GM19043 (cell line): ENCODE measurements at regions not wholly inside any gene's neighbourhood (a gene's known extent, or its start where the extent isn't known, plus 50 kb on each side); places are given as distances from the start of the nearest gene placed in this dataset.
A peak's percentile ranks its signal among the peaks of the same experiment; 100 is the strongest.

Source experiments
- ATAC-seq: cut with Tn5 transposase; IDR thresholded peaks from one replicate; pipeline ENCODE4 v1.9.1; 2021; ENCODE audit warnings: low read depth; ENCODE audit not compliant: unreplicated experiment

DNA sequence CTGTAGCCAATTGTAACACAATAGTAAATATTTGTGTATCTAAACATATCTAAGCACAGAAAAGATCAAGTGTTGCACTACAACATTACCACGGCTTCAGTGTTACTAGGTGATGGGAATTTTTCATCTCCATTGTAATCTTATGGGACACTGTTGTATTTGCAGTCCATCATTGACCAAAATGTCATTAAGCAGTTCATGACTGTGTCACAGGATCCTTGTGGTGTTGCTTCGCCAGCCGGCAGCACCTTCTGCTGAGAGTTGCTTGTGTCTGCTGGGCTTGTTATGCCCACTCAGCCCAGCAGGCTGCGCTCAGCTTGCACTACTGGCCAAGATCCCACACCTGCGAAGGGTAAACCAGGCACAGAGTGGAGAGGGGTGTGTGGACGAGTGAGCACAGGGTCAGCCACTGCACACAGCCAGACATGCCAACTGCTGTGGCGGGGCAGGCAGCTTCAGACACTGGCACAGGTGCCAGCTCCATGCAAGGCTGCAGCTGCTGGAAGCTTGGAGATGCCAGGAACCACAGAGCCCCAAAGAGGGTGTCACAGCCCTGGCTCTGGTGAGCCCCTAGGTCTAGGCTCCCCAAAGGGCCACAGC, 273.7 kb downstream of the CETN3 start:
- ATAC-seq = no peak

DNA sequence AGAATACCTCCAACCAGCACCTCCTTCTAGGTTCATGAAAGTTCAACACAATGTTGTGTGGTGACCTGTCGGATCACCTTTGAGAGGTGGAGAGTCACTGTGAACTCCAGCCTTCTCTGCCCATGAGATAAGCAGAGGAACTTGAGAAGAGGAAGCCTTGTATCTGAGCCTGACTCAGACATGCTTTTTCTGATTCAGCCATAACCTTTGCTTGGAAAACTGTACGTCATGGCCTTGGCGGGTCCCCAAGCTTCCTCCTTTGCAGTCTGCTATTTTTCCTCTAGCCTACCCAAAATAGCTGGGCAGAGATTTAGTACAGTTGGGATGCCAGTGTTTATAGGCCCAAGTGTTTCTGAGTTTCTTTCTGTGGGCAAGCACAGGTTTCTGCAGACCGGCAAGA, 274.7 kb downstream of the CETN3 start:
- ATAC-seq = no peak

DNA sequence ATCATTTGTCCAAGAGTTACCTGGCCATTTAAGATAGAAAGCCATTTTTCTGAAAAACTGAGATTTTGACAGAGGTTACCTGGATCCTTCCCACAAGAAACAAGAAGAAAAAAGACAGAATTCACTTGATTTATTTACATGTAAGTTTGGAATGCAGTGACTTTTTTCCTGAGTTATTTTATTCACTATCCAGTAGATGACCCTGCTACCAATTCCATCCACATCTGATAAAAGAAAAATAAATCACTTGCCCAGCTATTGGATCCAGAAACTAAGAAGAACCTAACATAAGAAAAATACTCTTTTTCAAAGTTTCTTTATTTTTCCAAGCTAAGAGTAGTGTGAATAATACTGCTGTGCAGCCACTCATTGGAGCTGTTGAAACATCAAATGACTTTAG, 275.2 kb downstream of the CETN3 start:
- ATAC-seq = no peak

DNA sequence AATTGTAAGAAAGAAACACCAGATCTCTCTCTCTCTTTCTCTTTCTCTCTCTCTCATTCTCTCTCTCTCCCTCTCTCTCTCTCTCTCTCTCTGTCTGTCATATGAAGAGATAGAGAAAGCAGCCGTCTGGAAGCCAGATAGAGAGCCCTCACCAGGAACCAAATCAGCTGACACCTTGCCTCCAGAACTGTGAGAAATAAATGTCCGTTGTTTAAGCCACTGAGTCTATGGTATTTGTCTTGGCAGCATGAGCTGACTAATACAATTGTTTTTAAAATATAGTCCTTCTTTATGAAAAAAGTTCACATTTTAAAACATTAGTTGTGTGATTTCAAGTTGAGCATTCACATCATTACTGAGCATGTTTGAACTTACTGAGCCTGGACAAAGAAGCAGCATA, 275.6 kb downstream of the CETN3 start:
- ATAC-seq = no peak

DNA sequence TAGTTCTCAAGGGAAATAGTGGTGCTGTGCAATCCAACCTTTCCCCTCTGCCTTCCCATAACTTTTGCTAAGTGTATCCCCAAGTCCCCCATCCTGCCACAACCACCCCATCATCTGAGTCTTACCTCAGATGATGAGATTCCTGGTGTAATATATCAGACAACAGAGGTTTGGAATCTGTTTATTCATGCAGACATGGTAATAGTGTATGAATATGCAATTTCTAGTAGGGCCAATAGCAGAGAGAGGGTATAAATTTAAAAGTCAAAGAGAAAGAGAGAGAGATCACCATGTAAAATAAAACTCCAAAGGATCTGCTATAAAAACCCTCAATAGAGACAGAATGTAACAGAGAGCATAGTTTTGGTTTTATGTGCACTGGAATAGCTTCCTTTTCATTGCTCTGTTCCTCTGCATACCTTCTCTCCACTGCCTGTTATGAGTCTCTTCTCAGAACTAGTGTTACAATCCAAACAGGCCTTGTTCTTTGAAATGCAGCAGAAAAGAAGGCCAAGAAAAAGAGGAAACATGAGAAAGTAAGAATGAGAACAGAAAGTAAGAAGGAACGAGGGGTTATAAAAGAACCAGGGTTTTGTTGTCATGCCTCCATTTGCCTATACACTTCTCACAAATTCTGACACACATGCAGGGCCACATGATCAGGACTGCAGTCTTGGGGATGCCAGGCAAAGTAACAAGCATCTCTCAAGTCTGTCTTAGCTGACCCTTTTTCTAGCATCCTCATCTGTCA, 278.0 kb downstream of the CETN3 start:
- peak; percentile 70 for ATAC-seq

DNA sequence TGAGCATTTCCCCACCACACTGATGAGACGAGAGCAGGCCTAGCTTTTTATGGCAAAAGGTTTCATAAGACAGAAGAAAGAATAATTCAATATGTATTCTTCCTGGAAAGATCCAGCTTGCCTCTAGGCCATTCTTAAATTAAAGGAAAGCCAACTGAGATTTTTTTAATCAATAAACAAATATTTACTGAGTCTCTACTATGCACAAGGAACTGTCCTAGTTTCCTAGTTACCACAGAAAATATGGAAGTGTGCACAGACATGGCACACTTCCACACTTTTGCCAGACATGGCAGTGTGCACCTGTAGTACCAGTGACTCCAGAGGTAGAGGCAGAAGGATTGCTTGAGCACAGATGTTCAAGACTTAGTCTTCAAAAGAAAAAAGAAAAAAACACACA, 281.0 kb downstream of the CETN3 start:
- no peak for ATAC-seq

DNA sequence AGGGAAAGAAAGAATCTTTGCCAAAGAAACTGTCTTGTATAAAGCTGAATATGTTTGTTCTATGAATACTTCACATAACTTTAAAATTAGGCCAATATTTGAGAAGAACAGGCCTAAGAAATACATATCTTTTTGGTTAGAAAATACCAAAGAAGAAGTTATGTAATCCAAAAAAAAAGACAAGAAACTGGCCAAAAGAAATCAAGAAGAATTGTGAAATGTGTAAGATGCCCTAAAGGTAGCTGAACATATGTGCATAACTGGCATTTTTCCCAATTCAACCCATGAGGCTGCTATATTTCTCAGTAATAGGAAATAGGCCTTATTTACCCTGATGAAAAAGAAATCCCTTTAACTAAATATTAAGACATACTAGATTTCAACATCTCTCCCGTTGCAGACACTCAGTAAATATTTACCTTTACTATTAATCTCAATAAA, 290.0 kb downstream of the CETN3 start:
- no peak for ATAC-seq

DNA sequence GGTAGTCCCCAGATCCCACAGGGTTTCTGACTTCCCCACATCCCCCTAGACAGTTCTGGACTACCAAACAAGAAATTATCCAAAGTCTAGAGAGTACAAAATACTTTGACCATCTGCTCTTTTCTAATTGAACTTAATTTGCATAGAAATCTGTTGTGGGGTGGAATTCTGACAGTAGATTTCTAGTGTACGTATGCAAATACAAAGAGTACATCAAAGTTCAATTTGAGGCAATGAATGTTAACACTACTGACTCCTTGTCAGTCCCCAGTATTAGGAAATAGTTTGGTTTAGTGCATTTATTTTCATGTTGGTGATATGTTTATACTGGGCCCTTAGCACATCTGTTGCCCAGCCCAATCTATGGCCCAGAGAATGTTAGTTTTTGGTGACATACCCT, 292.6 kb downstream of the CETN3 start:
- no peak for ATAC-seq

DNA sequence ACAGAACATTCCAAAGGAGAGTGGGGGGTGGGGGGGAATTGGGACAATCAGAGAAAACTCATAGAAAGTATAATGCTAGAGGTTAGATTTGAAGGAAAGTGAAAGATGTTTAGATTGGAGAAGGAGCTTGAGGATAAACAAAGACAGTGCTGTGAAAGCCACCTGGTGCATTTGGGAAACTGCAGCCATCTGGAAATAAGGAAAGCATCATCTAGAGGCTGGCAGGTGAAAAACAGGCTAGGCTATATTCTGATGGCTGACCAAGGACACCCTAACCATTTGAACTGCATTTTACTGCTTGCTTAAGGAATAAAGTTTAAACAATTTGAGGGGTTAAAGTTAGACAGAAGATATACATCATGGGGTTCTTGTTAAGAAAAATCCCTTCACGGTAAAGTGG, 296.4 kb downstream of the CETN3 start:
- ATAC-seq = no peak

DNA sequence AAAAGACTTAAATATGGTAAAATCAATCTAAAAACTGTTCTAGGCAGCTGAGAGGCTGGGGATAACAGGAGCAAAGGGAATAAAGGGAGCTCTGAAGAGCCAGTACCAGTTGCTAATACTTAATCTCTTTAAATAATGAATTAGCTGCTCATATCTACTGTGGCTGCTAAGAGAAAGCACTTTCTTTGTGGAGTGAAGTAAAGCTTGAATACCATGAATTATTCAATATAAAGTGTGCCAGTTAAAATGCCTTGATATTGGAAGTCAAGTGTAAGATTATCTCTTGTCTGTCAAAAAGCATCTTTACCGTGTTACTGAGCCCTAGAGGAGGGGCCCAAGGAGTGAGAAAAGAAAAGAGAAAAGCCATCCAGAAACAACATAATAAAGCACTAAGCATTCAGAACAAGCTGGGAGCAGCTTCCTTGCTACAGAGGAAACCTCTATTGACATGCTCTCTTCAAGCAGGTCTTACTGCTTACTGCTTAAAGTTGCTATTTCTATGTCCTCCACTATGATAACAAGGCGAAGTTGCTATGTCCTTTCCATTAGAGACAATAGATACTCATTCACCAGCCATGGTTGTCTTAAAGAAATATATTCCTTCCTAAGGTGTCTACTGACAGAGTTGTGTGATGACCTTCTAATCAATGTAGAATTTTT, 297.4 kb downstream of the CETN3 start:
- ATAC-seq = no peak

DNA sequence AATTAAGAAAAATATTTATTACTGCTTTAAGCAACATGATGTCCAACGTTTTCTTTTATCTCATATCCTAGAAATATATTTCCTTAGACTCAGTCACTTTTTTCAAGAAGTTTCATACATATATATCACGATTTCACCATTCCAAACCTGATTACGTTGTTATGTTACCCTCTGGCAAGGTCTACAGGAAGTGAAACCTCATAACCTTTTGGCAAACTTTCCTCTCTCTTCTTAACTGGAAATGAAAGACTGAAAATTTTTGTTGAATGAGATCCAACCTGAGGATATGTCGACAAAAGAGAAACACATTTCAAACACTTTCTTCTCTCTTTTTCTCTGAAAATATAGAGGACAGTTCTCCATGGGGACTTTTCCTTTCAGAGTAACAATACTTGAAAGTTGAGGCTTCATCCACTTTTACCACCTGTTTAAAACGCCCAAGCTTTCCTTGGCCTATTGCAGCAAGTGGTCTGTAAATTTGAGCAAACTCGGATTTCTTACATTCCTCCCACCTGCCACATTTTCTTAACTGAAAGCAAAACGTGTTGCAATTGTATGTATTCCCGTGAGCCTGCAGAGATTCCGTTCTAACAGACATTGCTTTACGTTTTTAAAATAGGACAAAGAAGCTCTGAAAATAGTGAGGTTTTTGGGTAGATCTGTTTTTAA, 298.1 kb downstream of the CETN3 start:
- no peak for ATAC-seq

DNA sequence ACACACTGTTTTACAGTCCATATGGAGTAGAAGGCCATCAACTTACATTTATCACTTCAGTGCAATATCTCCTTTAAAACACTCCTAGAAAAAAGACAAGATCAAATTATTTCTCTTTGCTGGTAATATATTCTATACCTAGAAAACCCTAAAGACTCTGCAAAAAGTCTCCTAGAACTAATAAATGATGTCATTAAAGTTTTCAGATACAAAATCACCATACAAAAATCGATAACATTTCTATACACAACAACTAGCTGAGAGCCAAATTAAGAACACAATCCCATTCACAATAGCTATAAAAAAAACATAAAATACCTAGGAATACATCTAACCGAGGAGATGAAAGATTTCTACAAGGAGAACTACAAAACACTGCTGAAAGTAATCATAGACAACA, 300.3 kb downstream of the CETN3 start:
- ATAC-seq = no peak

DNA sequence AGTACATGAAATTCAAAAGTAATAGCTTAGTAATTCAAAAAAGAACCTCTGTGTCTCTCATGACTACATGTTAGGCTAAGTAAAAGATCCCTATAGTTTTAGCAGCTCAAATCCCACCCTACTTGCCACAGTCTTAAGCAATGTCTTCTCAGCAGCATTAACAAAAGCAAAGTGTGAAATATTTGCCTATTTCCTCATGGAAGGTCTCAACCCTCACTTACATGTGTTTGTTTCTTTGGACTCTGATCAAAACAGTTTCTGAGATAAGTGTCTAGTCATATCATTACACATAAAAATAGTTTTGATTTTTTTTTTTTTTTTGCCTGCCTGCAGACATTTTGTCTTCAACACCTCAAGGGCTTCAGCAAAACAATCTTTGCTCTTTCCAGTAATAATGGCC, 310.5 kb downstream of the CETN3 start:
- no peak for ATAC-seq

DNA sequence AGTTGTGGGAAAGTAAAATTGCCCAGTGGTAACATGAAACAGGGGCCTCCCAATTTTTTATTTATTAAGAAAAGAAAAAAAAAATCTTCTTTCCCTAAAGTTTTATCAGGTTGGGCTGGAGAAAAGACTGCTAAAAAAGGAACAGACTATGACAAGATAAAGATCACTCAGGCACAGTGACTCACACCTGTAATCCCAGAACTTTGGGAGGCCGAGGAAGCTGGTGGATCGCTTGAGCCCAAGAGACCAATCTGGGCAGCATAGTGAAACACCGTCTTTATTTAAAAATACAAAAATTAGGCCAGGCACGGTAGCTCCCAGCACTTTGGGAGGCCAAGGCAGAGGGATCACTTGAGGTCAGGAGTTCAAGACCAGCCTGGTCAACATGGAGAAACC, 312.5 kb downstream of the CETN3 start:
- no peak for ATAC-seq

DNA sequence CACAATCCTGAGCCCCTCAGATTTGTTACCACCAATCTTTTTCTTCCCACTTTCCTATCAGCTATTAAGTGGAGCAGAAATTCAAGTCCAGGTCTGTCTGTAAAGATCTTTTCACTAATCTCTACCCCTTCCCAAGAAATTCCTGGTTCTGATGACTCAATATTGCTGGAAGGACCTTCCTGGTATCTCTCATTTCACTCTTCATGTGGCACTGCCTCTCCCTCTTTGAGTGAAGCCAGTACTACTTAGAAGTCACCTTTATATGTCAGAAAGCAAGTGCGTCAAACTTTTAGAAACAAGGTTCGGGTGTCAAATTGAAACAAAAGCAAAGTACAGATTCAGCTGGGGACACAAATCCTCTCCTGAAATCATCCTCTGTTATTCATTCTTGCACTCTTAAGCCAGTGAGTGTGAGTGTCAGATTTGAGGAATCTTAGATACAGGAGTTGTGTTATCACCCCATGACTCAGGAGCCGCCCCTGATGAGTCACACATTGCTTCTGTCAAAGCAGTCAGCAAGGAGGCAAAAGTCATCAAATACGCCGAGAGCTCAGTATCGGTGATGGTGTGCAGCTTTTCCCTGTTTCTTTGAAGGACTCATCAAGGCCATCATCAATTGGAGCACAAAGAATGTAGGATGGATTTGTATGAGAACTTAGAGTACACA, 313.0 kb downstream of the CETN3 start:
- ATAC-seq = no peak

DNA sequence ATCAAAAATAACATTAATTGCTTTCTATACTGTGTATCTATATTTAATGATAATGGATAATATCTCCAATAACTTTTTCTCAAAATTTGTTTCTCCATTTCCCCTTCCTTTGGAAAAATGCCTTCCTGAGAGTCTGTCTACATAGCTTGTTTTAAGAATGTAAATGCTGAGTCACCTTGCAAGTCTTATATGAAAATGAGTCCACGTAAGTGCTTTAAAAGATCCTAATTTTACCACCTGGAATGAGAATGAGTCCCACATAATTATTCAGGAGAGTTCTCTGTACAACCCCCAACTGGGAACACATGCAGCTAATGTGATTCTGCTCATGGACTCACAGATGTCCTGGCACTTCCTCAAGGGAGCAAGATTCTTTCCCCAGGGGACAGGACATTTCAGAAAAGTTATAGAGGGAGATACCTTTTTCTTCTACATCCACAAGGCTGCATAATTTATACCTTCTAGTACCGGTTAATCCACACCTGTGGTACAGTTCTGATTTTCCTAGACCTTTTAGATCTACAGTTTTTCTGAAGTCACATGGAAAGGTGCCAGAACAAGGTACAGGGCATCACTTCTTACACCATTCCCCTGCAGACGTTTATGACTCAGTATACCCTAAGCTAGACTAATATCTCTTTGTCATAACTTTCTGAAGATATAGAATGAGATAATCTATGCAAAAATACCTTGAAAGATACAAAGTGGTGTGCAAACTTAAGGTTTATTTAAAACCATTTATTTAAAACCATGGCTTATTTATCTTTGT, 314.1 kb downstream of the CETN3 start:
- ATAC-seq = no peak

DNA sequence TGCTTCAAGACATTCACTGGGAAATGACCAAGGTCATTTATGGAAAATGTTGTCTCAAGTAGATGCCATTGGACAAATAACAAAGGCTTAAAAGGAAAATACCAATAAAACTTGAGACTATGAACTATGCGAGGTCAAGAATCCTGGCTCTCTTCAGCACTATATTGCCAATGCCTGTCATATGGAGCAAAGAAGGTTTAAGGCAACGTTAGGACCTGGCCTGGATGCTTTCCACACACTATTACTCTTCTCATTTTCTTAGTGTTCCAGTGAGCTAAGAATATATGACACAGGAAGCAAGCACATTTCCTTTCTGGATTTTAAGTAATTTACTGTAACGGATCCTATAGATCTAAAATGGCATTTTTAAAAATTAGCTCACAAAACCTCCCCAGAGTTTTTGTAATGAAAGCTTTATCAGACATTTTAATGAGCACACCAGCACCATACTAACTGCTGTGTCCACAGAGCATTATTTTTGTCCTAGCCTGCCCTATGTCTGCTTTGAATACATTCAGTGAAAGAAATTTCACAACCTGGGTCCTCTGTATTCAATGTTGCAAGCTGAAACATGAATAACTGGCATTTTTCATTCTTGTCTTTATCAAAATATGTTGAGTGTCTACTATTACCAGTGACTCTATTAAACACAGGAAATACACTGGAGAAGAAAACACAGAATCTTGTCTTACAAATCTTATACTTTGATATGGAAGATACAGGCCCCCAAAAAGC, 315.6 kb downstream of the CETN3 start:
- no peak for ATAC-seq

DNA sequence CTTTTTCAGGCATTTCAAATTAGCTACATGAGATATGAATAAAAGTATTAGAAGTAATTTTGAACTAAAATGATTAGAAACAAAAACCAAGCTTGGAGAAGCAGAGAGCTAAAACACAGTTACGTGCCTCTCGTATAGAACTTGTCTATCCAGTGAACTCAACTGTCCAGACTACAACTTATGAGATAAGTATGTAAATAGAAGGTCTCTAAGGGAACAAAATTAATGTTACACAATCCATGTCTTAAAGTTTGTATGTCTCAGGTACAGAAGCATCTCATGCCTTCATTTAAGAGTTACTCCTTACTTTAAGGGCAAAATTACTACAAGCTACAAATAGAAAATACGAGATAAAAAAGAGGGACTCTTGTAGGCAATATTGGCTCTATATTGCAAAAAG, 316.8 kb downstream of the CETN3 start:
- ATAC-seq = no peak

DNA sequence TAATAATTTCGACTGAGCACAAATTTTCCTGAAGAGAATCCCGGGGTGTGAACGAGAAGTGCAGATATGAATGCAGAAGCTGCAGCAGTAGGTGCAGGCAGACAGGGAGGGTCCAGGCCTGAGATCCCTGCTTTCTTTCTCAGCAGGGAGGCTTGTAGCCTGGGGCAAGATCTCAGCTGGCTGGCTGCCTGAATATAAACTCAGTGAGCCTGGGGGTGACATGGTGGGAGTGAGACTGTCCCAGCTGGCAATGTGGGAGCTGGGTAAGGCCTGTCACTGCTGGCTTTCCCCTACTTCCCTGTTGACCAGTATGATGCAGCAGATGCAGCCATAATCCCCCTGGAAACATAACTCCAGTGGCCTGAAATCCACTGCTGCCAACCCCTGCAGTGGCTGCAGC, 325.2 kb downstream of the CETN3 start:
- ATAC-seq = no peak
